HG03139 (cell line): ENCODE measurements at regions not wholly inside any gene's neighbourhood (a gene's known extent, or its start where the extent isn't known, plus 50 kb on each side); places are given as distances from the start of the nearest gene placed in this dataset.

Experiments used
- ATAC-seq: cut with Tn5 transposase; IDR thresholded peaks from one replicate; pipeline ENCODE4 v1.9.1; 2021; ENCODE audit not compliant: unreplicated experiment

GRCh38 chr15:77771616-77772015, 138.9 kb upstream of the LINGO1 start:
- ATAC-seq, result no peak

- no peak for ATAC-seq
These were observed 137.0 kb upstream of the LINGO1 start for GRCh38 chr15:77769700-77770099.

- no peak for ATAC-seq
These were observed 135.9 kb upstream of the LINGO1 start for GRCh38 chr15:77768521-77769078.

DNA sequence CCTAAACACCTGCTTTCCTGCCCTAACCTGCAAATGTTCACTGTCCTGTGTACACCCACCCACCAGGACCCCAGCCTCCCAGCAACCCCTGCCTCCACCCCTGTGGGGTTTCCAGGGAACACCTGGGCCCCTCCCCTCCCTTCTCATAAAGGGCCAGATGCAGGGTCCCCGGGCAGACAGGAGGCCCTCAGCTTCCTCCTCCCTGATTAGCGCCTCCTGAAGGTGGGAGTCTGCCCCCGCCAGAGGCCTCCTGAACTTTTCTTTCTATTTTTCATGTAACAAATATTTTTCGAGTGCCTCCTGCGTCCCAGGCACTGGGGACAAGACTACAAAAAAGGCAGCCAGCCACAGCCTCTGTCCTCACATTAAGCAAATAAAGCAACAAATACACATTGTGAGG, 135.4 kb upstream of the LINGO1 start:
- ATAC-seq, result no peak

DNA sequence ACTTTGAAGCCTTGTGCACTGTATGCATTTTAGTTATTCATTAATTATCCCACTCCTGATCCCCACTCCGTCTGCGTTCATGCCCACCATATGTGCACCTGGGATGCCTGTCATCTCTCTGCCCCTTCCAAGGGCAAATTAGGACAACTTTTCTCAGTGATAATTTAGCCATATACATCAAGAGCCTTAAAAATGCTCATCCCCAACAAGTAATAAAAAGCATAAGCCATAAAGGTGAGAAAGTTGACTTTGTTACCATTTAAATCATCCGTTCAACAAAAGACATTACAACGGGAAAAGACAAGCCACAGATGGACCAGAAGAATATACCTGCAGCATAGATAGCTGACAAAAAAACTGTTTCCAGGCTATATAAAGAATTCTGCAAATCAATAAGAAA, 131.4 kb upstream of the LINGO1 start:
- ATAC-seq, result no peak

DNA sequence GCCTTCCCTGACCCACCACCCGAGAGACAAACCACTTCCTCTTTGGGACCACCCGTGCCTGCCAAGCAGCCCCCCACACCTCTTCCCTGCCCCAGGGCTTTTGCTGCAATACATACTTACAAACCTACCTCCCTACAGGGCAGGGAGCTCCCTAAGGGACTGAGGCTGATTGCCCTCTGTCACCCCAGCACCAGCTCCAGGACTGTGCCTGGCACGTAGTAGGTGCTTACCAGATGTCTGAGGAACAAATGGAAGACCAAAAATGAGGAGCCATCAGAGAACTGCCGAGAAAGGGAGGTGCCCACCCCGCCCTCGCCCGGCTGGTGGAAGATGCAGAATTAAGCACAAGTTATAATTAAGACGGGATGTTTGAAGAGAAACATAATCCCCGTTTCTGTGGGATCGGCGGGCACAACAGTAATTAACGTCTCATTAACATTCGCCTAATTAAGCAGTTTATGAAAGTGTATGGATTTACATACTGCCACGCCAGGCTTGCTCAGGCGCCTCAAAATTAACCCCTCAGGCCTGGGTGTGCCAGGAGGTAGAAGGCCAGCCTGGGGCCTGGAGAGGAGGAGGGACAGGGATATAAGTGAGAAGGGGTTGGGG, 130.1 kb upstream of the LINGO1 start:
- no peak for ATAC-seq

- ATAC-seq, result no peak
These were observed 127.3 kb upstream of the LINGO1 start for GRCh38 chr15:77759896-77760592.

DNA sequence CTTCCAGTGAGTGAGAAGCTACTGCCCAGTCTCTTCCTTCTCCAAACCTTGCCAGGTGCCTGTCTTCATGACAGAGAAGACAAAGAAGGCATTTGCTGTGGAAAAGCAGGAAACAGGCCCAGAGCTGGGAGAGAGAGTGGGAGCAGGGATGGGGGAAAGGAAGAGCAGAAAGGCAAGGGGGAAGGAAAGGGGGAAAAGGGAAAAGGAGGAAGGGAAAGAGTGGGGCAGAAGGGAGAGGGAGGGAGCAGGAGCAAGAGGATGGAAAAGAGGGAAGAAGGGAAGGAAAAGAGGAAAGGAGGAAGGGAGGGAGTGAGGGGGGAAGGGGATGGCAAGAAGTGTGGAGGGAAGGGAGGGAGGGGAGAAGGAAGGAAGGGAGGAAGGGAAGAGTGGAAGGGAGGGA, 121.2 kb upstream of the LINGO1 start:
- ATAC-seq, result no peak

- ATAC-seq, result no peak
These were observed 120.7 kb upstream of the LINGO1 start for GRCh38 chr15:77753281-77753873.

- ATAC-seq, result no peak
These were observed 117.4 kb upstream of the LINGO1 start for GRCh38 chr15:77749998-77750540.

DNA sequence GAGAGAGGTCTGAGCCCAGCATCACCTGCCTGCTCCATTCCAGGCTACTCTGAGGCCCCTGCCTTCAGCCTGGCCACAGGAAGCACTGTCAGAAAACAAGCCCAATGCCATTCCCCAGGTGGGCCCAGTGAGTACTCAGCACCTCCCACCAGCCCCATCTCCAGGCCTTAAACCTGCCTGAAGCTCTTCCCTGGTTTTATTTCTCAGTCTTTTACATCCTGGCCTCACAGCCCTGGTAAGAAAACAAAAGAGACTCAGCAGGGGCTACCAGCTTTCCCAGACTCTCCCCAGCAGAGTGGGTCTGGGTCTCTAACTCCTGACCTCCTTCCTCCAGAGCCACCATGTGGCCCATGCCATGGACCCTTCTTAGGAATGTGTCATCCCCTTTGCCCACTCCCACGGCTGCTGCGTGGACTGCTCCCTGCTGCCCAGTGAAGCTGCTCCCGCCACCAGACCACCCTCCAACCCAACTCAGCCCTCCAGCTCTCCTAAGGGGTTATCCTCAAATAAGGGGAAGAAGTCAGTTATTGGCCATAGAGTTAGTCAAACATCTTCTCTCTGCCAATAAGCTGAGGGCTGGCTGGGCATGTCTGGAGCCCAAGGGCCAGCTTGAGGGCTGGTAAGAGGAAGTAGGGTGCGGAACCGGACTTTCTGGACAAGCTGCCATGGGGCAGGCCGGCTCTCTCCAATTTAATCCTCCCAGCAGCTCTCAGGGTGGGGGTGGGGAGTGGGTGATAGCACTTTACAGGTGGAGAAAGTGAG, 116.7 kb upstream of the LINGO1 start:
- no peak for ATAC-seq

GRCh38 chr15:77748078-77749064, 115.7 kb upstream of the LINGO1 start:
- ATAC-seq, result no peak

DNA sequence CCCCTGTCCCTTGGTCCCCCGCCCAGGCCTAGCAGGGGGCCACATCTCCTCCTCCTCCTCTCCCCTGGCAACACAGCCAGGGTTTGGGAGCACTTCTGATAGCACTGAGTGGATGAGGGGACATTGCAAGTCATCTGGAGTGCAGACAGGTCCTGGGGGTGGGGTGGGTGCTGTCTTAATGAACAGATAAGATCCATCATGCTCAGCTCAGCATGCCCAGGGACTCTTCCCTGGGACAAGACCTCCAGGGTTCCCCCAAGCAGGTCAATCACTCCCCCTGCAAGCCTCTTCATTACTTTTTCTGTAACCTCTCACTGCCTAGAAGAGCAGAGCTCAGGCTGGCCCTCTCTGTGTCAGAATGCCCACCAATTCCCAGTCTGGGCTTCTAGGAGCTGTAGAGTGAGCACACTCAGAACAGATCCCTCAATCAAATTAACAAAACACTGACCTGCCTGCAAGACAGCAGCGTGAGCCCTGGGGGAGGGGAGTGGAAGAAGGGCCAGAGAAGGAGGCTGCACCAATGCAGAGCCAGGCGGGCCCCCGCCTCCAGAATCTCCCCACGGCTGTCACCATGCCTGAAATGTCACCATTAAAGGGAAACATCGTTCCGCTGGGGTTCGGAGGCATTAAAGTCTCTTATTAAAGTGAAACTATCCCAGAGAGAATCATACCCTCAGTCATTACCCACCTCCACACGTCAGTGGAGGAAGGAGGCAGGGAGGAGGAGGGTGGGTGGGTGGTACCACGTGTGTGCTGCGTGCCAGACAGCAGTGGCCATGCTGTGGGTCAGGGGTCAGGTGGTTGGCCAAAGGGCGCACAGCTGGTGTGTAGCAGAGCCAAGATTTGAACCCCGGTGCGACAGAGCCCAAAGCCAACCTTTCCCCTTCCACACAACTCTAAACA, 114.7 kb upstream of the LINGO1 start:
- ATAC-seq, result no peak

DNA sequence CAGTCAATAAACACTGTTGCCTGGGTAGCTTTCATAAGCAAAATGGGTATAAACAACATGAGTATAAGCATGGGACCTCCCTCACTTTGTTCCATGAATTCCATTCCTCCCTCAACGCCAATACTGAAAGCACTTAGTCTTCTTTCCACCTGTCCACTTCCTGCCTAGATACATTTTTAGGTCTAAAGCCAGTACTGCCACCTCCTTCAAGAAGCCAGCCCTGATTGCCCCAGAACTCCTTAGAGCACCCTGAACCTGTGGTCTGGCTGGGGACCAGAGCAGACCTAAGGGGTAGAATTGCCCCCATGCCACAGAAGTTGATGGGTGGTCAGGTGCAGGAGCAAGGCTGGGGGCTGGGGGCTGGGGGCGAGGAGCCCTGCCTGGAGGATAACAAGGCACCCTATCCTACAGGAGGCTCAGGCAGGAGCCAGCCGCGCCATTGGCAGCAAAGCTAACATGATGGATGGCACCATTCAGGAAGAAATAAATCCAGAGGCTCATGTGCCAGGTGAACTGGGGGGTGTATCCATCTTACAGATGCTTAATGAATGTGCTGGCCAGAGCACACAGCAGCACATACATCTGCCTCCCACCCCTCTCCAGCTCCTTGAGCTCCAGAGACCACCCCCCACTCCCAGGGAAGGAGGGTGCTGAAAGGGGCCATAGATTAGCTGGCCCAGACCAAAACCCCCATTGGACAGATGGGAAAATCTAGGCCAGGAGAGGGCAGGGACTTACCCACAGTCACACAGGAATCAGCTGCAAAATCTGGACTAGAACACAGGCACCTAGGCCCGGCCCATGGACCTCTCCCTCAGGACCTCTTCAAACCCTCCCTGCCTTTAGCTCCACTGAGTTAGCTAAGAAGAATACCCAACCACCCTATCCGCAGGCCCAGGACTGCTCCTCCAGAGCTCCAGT, 113.8 kb upstream of the LINGO1 start:
- ATAC-seq, result no peak

GRCh38 chr15:77744398-77744797, 111.7 kb upstream of the LINGO1 start:
- no peak for ATAC-seq

GRCh38 chr15:77742570-77742969, 109.9 kb upstream of the LINGO1 start:
- ATAC-seq, result no peak

DNA sequence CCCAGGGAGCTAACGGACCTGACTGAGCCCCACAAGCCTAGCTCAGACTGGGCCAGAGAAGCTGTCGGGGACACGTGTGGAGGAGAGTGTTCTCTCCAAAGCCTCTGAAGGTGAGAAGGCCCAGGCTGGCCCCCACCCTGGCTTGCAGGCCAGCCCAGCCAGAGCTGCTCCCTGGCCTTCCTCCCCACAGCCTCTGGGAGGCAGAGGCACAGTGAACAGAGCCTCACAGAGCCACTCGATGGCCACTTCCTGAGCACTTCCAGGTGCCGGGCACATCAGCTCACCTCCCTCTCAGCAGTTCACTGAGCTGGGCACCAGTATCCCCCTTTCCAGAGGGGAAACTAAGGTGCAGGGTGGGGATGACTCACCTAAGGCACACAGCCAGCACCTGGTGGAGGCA, 109.4 kb upstream of the LINGO1 start:
- ATAC-seq, result no peak

- ATAC-seq, result no peak
These were observed 108.4 kb upstream of the LINGO1 start for GRCh38 chr15:77741106-77741505.
